ENCODE measurements at regions not wholly inside any gene's neighbourhood (a gene's known extent, or its start where the extent isn't known, plus 50 kb on each side); places are given as distances from the start of the nearest gene placed in this dataset.

- no peak overlapping the region for H3K4me3 ChIP-seq (ENCODE audit: low read depth, low read length)
- TF ChIP-seq, protein P1, sequence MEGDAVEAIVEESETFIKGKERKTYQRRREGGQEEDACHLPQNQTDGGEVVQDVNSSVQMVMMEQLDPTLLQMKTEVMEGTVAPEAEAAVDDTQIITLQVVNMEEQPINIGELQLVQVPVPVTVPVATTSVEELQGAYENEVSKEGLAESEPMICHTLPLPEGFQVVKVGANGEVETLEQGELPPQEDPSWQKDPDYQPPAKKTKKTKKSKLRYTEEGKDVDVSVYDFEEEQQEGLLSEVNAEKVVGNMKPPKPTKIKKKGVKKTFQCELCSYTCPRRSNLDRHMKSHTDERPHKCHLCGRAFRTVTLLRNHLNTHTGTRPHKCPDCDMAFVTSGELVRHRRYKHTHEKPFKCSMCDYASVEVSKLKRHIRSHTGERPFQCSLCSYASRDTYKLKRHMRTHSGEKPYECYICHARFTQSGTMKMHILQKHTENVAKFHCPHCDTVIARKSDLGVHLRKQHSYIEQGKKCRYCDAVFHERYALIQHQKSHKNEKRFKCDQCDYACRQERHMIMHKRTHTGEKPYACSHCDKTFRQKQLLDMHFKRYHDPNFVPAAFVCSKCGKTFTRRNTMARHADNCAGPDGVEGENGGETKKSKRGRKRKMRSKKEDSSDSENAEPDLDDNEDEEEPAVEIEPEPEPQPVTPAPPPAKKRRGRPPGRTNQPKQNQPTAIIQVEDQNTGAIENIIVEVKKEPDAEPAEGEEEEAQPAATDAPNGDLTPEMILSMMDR (IDR thresholded peaks at IDR 0.05; ENCODE audit: borderline replicate concordance, insufficient read depth, low read depth, low read length), result no peak
Measured at GRCh38 chr15:70519004-70519365, 244.4 kb downstream of the UACA start.

- TF ChIP-seq, protein P1 (IDR thresholded peaks at IDR 0.05; ENCODE audit: borderline replicate concordance, insufficient read depth, low read depth, low read length), result no peak
- no peak overlapping the region for H3K4me3 ChIP-seq (ENCODE audit: low read depth, low read length)
Measured at GRCh38 chr15:70518201-70519003, 245.0 kb downstream of the UACA start.

DNA sequence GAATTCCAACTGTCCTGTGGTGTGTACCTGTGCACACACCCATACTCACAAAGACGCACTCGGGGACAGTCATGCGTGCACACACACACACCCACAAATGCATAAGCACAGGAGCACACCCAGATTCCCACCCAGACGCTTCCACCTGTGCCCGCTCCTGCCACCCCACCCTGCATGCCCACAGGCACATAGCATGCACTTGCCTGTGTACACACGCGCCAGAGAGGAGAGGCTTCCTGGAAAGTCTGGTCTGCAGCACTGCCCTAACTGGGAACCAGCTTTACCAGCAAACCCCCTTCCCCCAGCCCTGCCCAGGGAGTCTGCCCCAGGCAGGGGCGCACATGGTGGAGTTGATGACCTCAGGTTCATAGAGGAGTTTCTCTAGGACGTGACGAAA, 246.2 kb downstream of the UACA start:
- TF ChIP-seq, protein P1 (IDR thresholded peaks at IDR 0.05; ENCODE audit: borderline replicate concordance, insufficient read depth, low read depth, low read length), result no peak

DNA sequence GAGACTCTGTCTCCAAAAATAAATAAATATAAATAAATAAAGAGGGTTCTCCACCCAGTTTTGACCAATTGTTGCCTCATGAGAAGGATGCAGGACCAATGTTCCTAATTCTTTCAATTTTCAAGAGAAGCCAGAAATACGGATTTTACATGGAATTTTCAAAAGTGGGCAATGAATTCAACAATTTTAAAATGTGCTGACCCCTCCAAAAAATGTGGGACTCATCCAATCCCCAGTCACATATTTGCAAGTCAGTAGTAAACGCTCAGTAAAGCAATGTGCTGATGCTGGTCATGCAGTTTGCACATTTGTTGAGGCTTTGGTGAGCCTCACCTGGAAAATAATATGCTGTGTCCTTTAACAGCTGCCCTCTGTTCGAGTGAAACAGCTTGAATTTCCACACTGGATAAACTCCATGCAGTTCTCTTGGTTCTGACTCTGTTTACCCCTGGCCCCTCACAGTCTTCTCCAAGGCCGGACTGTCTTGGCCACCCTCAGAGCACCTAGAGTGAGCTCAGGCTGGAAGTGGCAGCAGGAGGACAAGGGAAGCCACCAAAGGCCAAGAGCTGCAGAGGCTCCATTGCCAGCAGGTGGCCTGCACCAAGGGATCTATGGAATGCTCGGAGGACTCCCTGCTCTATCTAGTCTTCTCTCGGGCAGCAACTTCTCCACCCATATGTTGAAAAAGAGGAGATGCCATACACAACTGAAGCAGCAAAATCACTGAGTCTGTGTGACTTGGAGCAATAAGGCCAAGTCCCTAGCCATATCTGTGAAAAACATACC, 246.8 kb downstream of the UACA start:
- no peak overlapping the region for H3K4me3 ChIP-seq (ENCODE audit: low read depth, low read length)
- TF ChIP-seq, protein P1 (IDR thresholded peaks at IDR 0.05; ENCODE audit: borderline replicate concordance, insufficient read depth, low read depth, low read length), result no peak

More for the DNA sequence above, 246.2 kb downstream of the UACA start:
- no peak overlapping the region for H3K4me3 ChIP-seq (ENCODE audit: low read depth, low read length)

- no peak overlapping the region for H3K4me3 ChIP-seq (ENCODE audit: low read depth, low read length)
- TF ChIP-seq, protein P1 (IDR thresholded peaks at IDR 0.05; ENCODE audit: borderline replicate concordance, insufficient read depth, low read depth, low read length), result no peak
Measured at GRCh38 chr15:70514251-70514650, 249.1 kb downstream of the UACA start.

GRCh38 chr15:70513819-70514218, 249.5 kb downstream of the UACA start:
- H3K4me3 ChIP-seq (ENCODE audit: low read depth, low read length), result no peak overlapping the region
- TF ChIP-seq, protein P1 (IDR thresholded peaks at IDR 0.05; ENCODE audit: borderline replicate concordance, insufficient read depth, low read depth, low read length), result no peak

Data from GM12875 (cell line).